HCT116 (cell line): ENCODE measurements at regions not wholly inside any gene's neighbourhood (a gene's known extent, or its start where the extent isn't known, plus 50 kb on each side); places are given as distances from the start of the nearest gene placed in this dataset.

Experiments used
- ATF3 ChIP-seq: IDR thresholded peaks from 2 replicates; pipeline ENCODE4 v1.6.1; 2012
- CBX3 ChIP-seq: IDR thresholded peaks from 2 replicates; pipeline ENCODE4 v1.6.1; 2012; ENCODE audit warnings: low read depth
- CEBPB ChIP-seq: IDR thresholded peaks from 2 replicates; pipeline ENCODE4 v1.6.1; 2012; ENCODE audit warnings: low read depth
- CTCF ChIP-seq, 3 experiments: fragments of 200-600 bp in 1 of 3; sonication (generic) in 1 of 3; IDR thresholded peaks in 2 of 3; conservative IDR thresholded peaks in 1 of 3; 2 replicates each; pipeline ENCODE4 v1.5.1; 2012 to 2017; ENCODE audit warnings: low read depth in 2 of 3, low read length in 2 of 3, antibody characterized with exemption in 1 of 3, borderline replicate concordance in 1 of 3, control low read depth in 1 of 3, mild to moderate bottlenecking in 1 of 3, mixed read lengths in 1 of 3, mixed run types in 1 of 3, moderate library complexity in 1 of 3; ENCODE audit not compliant: insufficient read depth in 1 of 3
- EZH2 ChIP-seq: fragments of 200-600 bp; sonication (generic); IDR thresholded peaks from 2 replicates; pipeline ENCODE4 v1.6.1; 2017; ENCODE audit warnings: antibody characterized with exemption, mixed run types
- EZH2phosphoT487 ChIP-seq: fragments of 200-600 bp; IDR thresholded peaks from 2 replicates; pipeline ENCODE4 v1.6.1; 2018; ENCODE audit warnings: antibody characterized with exemption, borderline replicate concordance
- FOSL1 ChIP-seq: IDR thresholded peaks from 2 replicates; pipeline ENCODE4 v1.6.1; 2012; ENCODE audit warnings: low read depth
- MAX ChIP-seq: IDR thresholded peaks from 2 replicates; pipeline ENCODE4 v1.6.1; 2012
- POLR2A ChIP-seq: IDR thresholded peaks from 2 replicates; pipeline ENCODE4 v1.7.0; 2011; ENCODE audit warnings: borderline replicate concordance; ENCODE audit not compliant: insufficient read depth, insufficient read length; ENCODE audit errors: extremely low read depth
- POLR2AphosphoS5 ChIP-seq: IDR thresholded peaks from 2 replicates; pipeline ENCODE4 v1.6.1; 2011; ENCODE audit warnings: mild to moderate bottlenecking, low read depth, low read length, moderate library complexity
- RAD21 ChIP-seq: IDR thresholded peaks from 2 replicates; pipeline ENCODE4 v1.6.1; 2012; ENCODE audit warnings: low read depth, mild to moderate bottlenecking
- ZBTB33 ChIP-seq: IDR thresholded peaks from 2 replicates; pipeline ENCODE4 v1.6.1; 2011; ENCODE audit warnings: mild to moderate bottlenecking, low read length, moderate library complexity; ENCODE audit not compliant: insufficient replicate concordance; ENCODE audit errors: extremely low read depth
- ZNF274 ChIP-seq: fragments of 200-500 bp; sonication (Bioruptor generic); IDR thresholded peaks from 2 replicates; pipeline ENCODE4 v1.6.1; 2014; ENCODE audit warnings: mild to moderate bottlenecking, low read depth, low read length, inconsistent platforms

- TF ChIP-seq CTCF (IDR thresholded peaks at IDR 0.05 in 2 of 3, conservative IDR thresholded peaks at IDR 0.05 in 1 of 3; ENCODE audit: borderline replicate concordance in 1 of 3, insufficient read depth in 1 of 3, low read depth in 2 of 3, low read length in 2 of 3), result no peak
- TF ChIP-seq MAX, result no peak
- TF ChIP-seq POLR2A, result no peak
- no peak for TF ChIP-seq FOSL1
- TF ChIP-seq ZNF274, result no peak
- no peak for TF ChIP-seq POLR2AphosphoS5
- TF ChIP-seq EZH2phosphoT487, result no peak
- TF ChIP-seq ZBTB33, result no peak
- no peak for TF ChIP-seq EZH2
- TF ChIP-seq CBX3, result no peak
- no peak for TF ChIP-seq CEBPB
- TF ChIP-seq ATF3, result no peak
- TF ChIP-seq RAD21, result no peak
Observed at GRCh38 chr3:18149935-18150334, 275.2 kb downstream of the SATB1 start.
